Peyer's patch (tissue), 4 donors: ENCODE measurements at regions not wholly inside any gene's neighbourhood (a gene's known extent, or its start where the extent isn't known, plus 50 kb on each side); places are given as distances from the start of the nearest gene placed in this dataset.
"Not testable (repeated sequence)": the region's sequence is repeated elsewhere in the genome, so short reads cannot be mapped to it uniquely, and the experiment has no call there.

Source experiments
- DNase-seq, 3 donors: peaks; one replicate each; pipeline ENCODE4 v3.0.0-alpha.2; 2017 to 2019
- H3K27ac ChIP-seq, 4 donors: fragments of 200-600 bp; sonication (generic); one replicate each; pipeline ENCODE4 v1.5.1; 2016 to 2019
- H3K27me3 ChIP-seq, 2 donors: fragments of 200-600 bp; sonication (generic); one replicate each; pipeline ENCODE4 v1.5.1; 2019
- H3K36me3 ChIP-seq, 3 donors: fragments of 200-600 bp; sonication (generic); one replicate each; pipeline ENCODE4 v1.5.1; 2016 to 2019
- H3K4me1 ChIP-seq, 4 donors: fragments of 200-600 bp; sonication (generic); one replicate each; pipeline ENCODE4 v1.5.1; 2016 to 2019
- H3K4me3 ChIP-seq, 4 donors: fragments of 200-600 bp; sonication (generic); 1 replicate in 3 of 4; 2 replicates in 1 of 4; pipeline ENCODE4 v1.5.1; 2016 to 2019; ENCODE audit warnings: mild to moderate bottlenecking in 1 of 4
- H3K9me3 ChIP-seq, 4 donors: fragments of 200-600 bp; sonication (generic); one replicate each; pipeline ENCODE4 v1.5.1; 2016 to 2019; ENCODE audit warnings: mild to moderate bottlenecking in 1 of 4
- POLR2A ChIP-seq, 2 donors: fragments of 450-650 bp; IDR thresholded peaks; one replicate each; pipeline ENCODE4 v1.5.1; 2017; ENCODE audit warnings: antibody characterized with exemption in 2 of 2, mild to moderate bottlenecking in 2 of 2, moderate library complexity in 2 of 2
- TF ChIP-seq, protein P1 (sequence below), 6 experiments: fragments of 450-650 bp in 4 of 6; fragments of 200-600 bp in 2 of 6; sonication (generic) in 1 of 6; IDR thresholded peaks; one replicate each; pipeline ENCODE4 v1.5.1; 2017 to 2019; ENCODE audit warnings: antibody characterized with exemption in 6 of 6, mild to moderate bottlenecking in 3 of 6, moderate library complexity in 1 of 6

DNA sequence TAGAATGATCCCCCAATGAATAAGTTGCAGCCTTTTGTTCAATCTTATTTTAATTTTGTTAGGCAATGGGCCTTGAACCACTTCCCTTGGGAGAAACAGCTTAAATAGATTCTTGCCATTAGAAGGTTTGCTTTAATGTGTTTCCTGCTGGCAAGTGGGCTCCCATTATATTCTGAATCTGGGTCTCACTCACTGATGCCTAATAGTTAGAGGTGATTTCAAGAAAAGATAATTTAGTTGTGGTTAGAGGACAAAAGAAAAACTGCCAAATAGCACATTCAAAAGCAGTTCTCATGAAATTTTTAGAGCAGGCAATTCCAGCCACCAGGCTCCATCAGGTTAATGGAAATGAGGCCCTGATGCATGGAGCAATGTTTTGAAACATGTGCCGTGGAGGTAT is 362.6 kb upstream of the CHORDC1 start:
- H3K36me3 ChIP-seq, result no peaks in the 10 kb centered on the region
- no peak for TF ChIP-seq POLR2A (IDR thresholded peaks at IDR 0.05)
- TF ChIP-seq, protein P1, sequence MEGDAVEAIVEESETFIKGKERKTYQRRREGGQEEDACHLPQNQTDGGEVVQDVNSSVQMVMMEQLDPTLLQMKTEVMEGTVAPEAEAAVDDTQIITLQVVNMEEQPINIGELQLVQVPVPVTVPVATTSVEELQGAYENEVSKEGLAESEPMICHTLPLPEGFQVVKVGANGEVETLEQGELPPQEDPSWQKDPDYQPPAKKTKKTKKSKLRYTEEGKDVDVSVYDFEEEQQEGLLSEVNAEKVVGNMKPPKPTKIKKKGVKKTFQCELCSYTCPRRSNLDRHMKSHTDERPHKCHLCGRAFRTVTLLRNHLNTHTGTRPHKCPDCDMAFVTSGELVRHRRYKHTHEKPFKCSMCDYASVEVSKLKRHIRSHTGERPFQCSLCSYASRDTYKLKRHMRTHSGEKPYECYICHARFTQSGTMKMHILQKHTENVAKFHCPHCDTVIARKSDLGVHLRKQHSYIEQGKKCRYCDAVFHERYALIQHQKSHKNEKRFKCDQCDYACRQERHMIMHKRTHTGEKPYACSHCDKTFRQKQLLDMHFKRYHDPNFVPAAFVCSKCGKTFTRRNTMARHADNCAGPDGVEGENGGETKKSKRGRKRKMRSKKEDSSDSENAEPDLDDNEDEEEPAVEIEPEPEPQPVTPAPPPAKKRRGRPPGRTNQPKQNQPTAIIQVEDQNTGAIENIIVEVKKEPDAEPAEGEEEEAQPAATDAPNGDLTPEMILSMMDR (IDR thresholded peaks at IDR 0.05), result no peak
- H3K4me3 ChIP-seq, result no peak overlapping the region
- H3K9me3 ChIP-seq, result no peaks in the 10 kb centered on the region
- H3K27me3 ChIP-seq, result no peaks in the 10 kb centered on the region
- no peaks in the 10 kb centered on the region for H3K4me1 ChIP-seq
- no peak overlapping the region for H3K27ac ChIP-seq
- DNase-seq, result no peak

DNA sequence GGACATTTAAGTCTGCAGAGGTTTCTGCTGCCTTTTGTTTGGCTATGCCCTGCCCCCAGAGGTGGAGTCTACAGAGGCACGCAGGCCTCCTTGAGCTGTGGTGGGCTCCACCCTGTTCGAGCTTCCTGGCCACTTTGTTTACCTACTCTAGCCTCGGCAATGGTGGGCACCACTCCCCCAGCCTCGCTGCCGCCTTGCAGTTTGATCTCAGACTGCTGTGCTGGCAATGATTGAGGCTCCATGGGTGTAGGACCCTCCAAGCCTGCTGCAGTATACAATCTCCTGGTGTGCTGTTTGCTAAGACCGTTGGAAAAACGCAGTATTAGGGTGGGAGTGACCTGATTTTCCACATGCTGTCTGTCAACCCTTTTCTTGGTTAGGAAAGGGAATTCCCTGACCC is 360.1 kb upstream of the CHORDC1 start:
- not testable (repeated sequence) for H3K27ac ChIP-seq, H3K27me3 ChIP-seq, H3K36me3 ChIP-seq, H3K9me3 ChIP-seq, H3K4me3 ChIP-seq, DNase-seq, H3K4me1 ChIP-seq

DNA sequence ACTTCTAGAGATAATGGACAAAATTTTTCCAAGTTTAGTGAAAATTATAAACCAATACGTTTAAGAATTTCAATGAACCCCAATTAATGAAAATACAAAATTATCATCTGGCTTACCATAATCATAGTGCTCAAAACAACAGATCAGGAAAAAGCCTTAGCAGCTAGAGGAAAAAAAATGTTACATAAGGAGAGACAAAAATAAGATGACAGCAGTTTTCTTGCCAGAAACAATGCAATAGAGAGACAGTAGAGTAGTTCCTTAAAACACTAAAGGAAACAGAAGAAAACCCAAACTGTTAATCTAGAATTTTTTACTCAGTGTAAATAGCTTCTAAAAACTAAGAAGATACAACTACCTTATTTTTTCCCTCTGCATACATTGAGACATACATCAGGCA is 341.7 kb upstream of the CHORDC1 start:
- no peak overlapping the region for H3K27ac ChIP-seq
- no peak for DNase-seq
- no peaks in the 10 kb centered on the region for H3K4me1 ChIP-seq
- no peak for TF ChIP-seq POLR2A (IDR thresholded peaks at IDR 0.05)
- TF ChIP-seq, protein P1 (IDR thresholded peaks at IDR 0.05), result no peak
- no peaks in the 10 kb centered on the region for H3K27me3 ChIP-seq
- H3K36me3 ChIP-seq, result no peaks in the 10 kb centered on the region
- no peaks in the 10 kb centered on the region for H3K9me3 ChIP-seq
- H3K4me3 ChIP-seq, result no peak overlapping the region

DNA sequence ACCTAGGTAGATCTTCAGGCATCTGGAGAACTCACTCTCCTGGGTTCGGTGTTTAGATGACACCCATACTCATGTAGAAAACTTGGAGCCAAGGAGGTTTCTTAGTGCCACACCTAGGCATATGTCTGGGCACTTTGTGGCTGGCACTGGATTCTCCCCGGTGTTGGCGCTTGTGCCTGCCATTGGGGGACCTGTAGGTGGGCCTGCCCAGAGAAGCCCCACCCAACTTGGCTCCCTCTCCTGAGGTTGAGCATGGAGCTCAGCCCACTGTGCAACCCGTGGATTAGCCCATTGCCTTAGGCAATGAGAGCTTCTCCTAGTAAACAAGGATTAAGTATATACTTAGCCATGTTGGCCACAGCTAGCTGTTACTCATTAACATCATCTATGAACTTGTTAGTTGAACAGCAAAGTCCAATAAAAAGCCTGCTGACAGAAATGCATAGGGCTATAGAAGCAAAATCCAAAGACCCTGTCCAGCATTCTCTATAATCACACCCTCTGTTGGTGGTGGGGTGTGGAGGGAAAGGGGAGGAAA is 335.5 kb upstream of the CHORDC1 start:
- H3K27ac ChIP-seq, result no peak overlapping the region
- TF ChIP-seq, protein P1 (IDR thresholded peaks at IDR 0.05), result no peak
- no peak for TF ChIP-seq POLR2A (IDR thresholded peaks at IDR 0.05)
- DNase-seq, result no peak

DNA sequence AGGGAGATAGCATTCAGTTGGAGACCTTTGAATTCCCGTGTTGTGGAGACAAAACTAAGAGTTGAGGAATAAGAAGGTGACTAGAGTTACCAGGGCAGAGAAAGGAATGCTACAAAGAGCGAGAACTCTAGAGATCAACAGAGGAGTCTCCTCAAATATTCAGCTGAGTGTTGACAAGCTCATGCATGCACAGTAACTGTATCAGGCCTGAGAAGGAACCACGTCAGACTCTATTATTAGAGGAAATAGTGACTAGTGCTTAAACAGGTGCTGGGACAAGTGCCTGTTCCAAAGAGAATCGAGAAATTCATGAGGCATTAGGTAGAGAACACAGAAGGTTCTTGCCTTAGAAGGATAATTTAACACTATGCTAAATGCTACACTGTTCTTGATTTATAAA is 333.8 kb upstream of the CHORDC1 start:
- Histone ChIP-seq H3K4me3 (no peak overlapping the region), H3K27me3 (no peaks in the 10 kb centered on the region), H3K4me1 (no peaks in the 10 kb centered on the region), H3K9me3 (no peaks in the 10 kb centered on the region), H3K27ac (no peak overlapping the region), H3K36me3 (no peaks in the 10 kb centered on the region)
- no peak for TF ChIP-seq POLR2A (IDR thresholded peaks at IDR 0.05)
- TF ChIP-seq, protein P1 (IDR thresholded peaks at IDR 0.05), result no peak
- DNase-seq, result no peak

More for the DNA sequence above, 335.5 kb upstream of the CHORDC1 start:
- Histone ChIP-seq H3K36me3 (no peaks in the 10 kb centered on the region), H3K4me3 (no peak overlapping the region), H3K27me3 (no peaks in the 10 kb centered on the region), H3K9me3 (no peaks in the 10 kb centered on the region), H3K4me1 (no peaks in the 10 kb centered on the region)

DNA sequence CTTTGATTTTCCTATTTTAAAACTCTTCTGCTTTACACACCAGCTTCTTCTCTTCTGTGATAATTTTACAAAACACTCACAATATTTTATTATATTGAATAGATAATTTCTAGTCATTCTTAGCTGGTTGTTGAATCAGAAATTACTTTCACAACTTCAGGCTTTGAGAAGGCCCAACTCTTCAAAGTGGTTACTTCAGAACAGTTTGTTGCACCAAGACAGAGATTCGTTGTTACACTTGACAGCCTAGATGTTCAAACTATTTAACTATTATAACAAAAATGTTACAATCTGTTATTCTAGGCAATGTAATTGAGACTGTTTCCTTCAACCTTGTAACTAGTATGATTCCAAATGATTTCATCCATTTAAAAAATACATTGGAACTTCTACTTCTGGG is 333.2 kb upstream of the CHORDC1 start:
- no peaks in the 10 kb centered on the region for H3K9me3 ChIP-seq
- H3K4me3 ChIP-seq, result no peak overlapping the region
- H3K36me3 ChIP-seq, result no peaks in the 10 kb centered on the region
- no peak overlapping the region for H3K27ac ChIP-seq
- no peaks in the 10 kb centered on the region for H3K4me1 ChIP-seq
- H3K27me3 ChIP-seq, result no peaks in the 10 kb centered on the region
- no peak for TF ChIP-seq POLR2A (IDR thresholded peaks at IDR 0.05)
- TF ChIP-seq, protein P1 (IDR thresholded peaks at IDR 0.05), result no peak
- DNase-seq, result no peak
